ENCODE measurements at regions not wholly inside any gene's neighbourhood (a gene's known extent, or its start where the extent isn't known, plus 50 kb on each side); places are given as distances from the start of the nearest gene placed in this dataset.

GRCh38 chr2:128543646-128544045 is 225.0 kb upstream of the HS6ST1 start:
- BruUV-seq (replicated peaks), result no TSS peak
- no peak for ATAC-seq
- POLR2A ChIA-PET (ENCODE audit: unreplicated experiment), result no interaction called here

GRCh38 chr2:128544321-128545037 is 225.8 kb upstream of the HS6ST1 start:
- Histone ChIP-seq H3F3A (ENCODE audit: low read length, unreplicated experiment) (no peaks in the 10 kb centered on the region), H2AFZ (ENCODE audit: low read length) (no peak overlapping the region), H3K4me3 (ENCODE audit: low read length) (no peak overlapping the region), H3K4me2 (ENCODE audit: low read length) (no peak overlapping the region), H4K20me1 (ENCODE audit: low read length) (no peaks in the 10 kb centered on the region), H3K27ac (ENCODE audit: low read length) (no peak overlapping the region), H3K9ac (ENCODE audit: low read length) (no peak overlapping the region), H3K4me1 (ENCODE audit: insufficient read depth, low read length) (no peaks in the 10 kb centered on the region), H3K79me2 (ENCODE audit: low read length) (no peaks in the 10 kb centered on the region), H3K27me3 (ENCODE audit: low read length) (peaks cover 35% of the 10 kb centered on the region), H3K9me3 (ENCODE audit: low read length) (no peaks in the 10 kb centered on the region), H3K9me2 (replicated peaks; ENCODE audit: low read length) (no peaks in the 10 kb centered on the region), H3K36me3 (ENCODE audit: low read depth, low read length) (no peaks in the 10 kb centered on the region)
- no peak for DNase-seq
- intact Hi-C loops (cut with micrococcal nuclease), result no loop called here
- no TSS peak for BruUV-seq (replicated peaks)
- ChIA-PET POLR2A (ENCODE audit: unreplicated experiment) (no interaction called here), CTCF (no interaction called here)
- no peak for TF ChIP-seq EZH2phosphoT487 (IDR thresholded peaks at IDR 0.05; ENCODE audit: borderline replicate concordance, low read length)
- TF ChIP-seq EZH2 (IDR thresholded peaks at IDR 0.05; ENCODE audit: low read length, unreplicated experiment), result no peak
- TF ChIP-seq CTCF (conservative IDR thresholded peaks at IDR 0.05; ENCODE audit: low read depth, low read length), result no peak
- no peak for ATAC-seq

More at GRCh38 chr2:128543646-128544045, 225.0 kb upstream of the HS6ST1 start:
- intact Hi-C loops (cut with micrococcal nuclease), result no loop called here
- peaks cover 27% of the 10 kb centered on the region for H3K27me3 ChIP-seq (ENCODE audit: low read length)
- H4K20me1 ChIP-seq (ENCODE audit: low read length), result no peaks in the 10 kb centered on the region
- H3K9ac ChIP-seq (ENCODE audit: low read length), result no peak overlapping the region
- no peak overlapping the region for H3K4me2 ChIP-seq (ENCODE audit: low read length)
- DNase-seq, result peak; percentile 20
- H2AFZ ChIP-seq (ENCODE audit: low read length), result no peak overlapping the region
- CTCF ChIA-PET, result no interaction called here
- H3K79me2 ChIP-seq (ENCODE audit: low read length), result no peaks in the 10 kb centered on the region
- no peak overlapping the region for H3K4me3 ChIP-seq (ENCODE audit: low read length)
- no peaks in the 10 kb centered on the region for H3K9me2 ChIP-seq (replicated peaks; ENCODE audit: low read length)
- no peaks in the 10 kb centered on the region for H3K4me1 ChIP-seq (ENCODE audit: insufficient read depth, low read length)
- no peaks in the 10 kb centered on the region for H3F3A ChIP-seq (ENCODE audit: low read length, unreplicated experiment)
- TF ChIP-seq CTCF (conservative IDR thresholded peaks at IDR 0.05; ENCODE audit: low read depth, low read length) (no peak), EZH2phosphoT487 (IDR thresholded peaks at IDR 0.05; ENCODE audit: borderline replicate concordance, low read length) (no peak), EZH2 (IDR thresholded peaks at IDR 0.05; ENCODE audit: low read length, unreplicated experiment) (no peak)
- no peak overlapping the region for H3K27ac ChIP-seq (ENCODE audit: low read length)
- no peaks in the 10 kb centered on the region for H3K36me3 ChIP-seq (ENCODE audit: low read depth, low read length)
- H3K9me3 ChIP-seq (ENCODE audit: low read length), result no peaks in the 10 kb centered on the region

- Histone ChIP-seq H3F3A (ENCODE audit: low read length, unreplicated experiment) (no peaks in the 10 kb centered on the region), H3K4me3 (ENCODE audit: low read length) (no peak overlapping the region), H3K9me3 (ENCODE audit: low read length) (no peaks in the 10 kb centered on the region), H4K20me1 (ENCODE audit: low read length) (no peaks in the 10 kb centered on the region), H3K27ac (ENCODE audit: low read length) (no peak overlapping the region), H3K9me2 (replicated peaks; ENCODE audit: low read length) (no peaks in the 10 kb centered on the region), H3K9ac (ENCODE audit: low read length) (no peak overlapping the region), H3K27me3 (ENCODE audit: low read length) (peaks cover 39% of the 10 kb centered on the region), H2AFZ (ENCODE audit: low read length) (no peak overlapping the region), H3K4me1 (ENCODE audit: insufficient read depth, low read length) (no peaks in the 10 kb centered on the region), H3K79me2 (ENCODE audit: low read length) (no peaks in the 10 kb centered on the region), H3K36me3 (ENCODE audit: low read depth, low read length) (no peaks in the 10 kb centered on the region), H3K4me2 (ENCODE audit: low read length) (no peak overlapping the region)
- intact Hi-C loops (cut with micrococcal nuclease), result no loop called here
- ATAC-seq (no peak), DNase-seq (no peak)
- CTCF ChIA-PET, result no interaction called here
- POLR2A ChIA-PET (ENCODE audit: unreplicated experiment), result no interaction called here
- BruUV-seq (replicated peaks), result no TSS peak
- TF ChIP-seq EZH2 (IDR thresholded peaks at IDR 0.05; ENCODE audit: low read length, unreplicated experiment) (no peak), CTCF (conservative IDR thresholded peaks at IDR 0.05; ENCODE audit: low read depth, low read length) (no peak), EZH2phosphoT487 (IDR thresholded peaks at IDR 0.05; ENCODE audit: borderline replicate concordance, low read length) (no peak)
Measured at GRCh38 chr2:128545085-128545484, 226.4 kb upstream of the HS6ST1 start.
